ENCODE measurements at regions not wholly inside any gene's neighbourhood (a gene's known extent, or its start where the extent isn't known, plus 50 kb on each side); places are given as distances from the start of the nearest gene placed in this dataset.

GRCh38 chr10:62581351-62581750 lies 207.2 kb downstream of the ZNF365 start:
- no peak for TF ChIP-seq CTCF (IDR thresholded peaks at IDR 0.05)
- TF ChIP-seq EZH2 (IDR thresholded peaks at IDR 0.05): no peak
- TF ChIP-seq EZH2phosphoT487 (IDR thresholded peaks at IDR 0.05): no peak

All from neural progenitor cell (in vitro differentiated cells).